Body of pancreas (tissue), 4 donors: ENCODE measurements at regions not wholly inside any gene's neighbourhood (a gene's known extent, or its start where the extent isn't known, plus 50 kb on each side); places are given as distances from the start of the nearest gene placed in this dataset.

Experiments
- ATAC-seq: fragments of 150-250 bp; one replicate; pipeline ENCODE4 v1.9.1; 2016
- DNase-seq, 4 donors: peaks; one replicate each; pipeline ENCODE4 v3.0.0-alpha.2; 2019
- H3K27ac ChIP-seq, 4 donors: fragments of 200-600 bp; sonication (generic); 1 replicate in 3 of 4; 2 replicates in 1 of 4; pipeline versions ENCODE4 v1.5.1 to v1.6.1; 2016 to 2019; ENCODE audit warnings: mild to moderate bottlenecking in 1 of 4, mixed read lengths in 1 of 4, moderate library complexity in 1 of 4
- H3K27me3 ChIP-seq, 2 donors: fragments of 200-600 bp; sonication (generic); one replicate each; pipeline ENCODE4 v1.6.0; 2016; ENCODE audit warnings: mild to moderate bottlenecking in 1 of 2
- H3K36me3 ChIP-seq, 2 donors: fragments of 200-600 bp; sonication (generic); replicated peaks in 1 of 2; 2 replicates each; pipeline ENCODE4 v1.5.1; 2016; ENCODE audit warnings: low read depth in 2 of 2; ENCODE audit not compliant: insufficient read depth in 1 of 2
- H3K4me1 ChIP-seq: fragments of 200-600 bp; sonication (generic); one replicate; pipeline ENCODE4 v1.6.0; 2016
- H3K4me3 ChIP-seq, 2 donors: fragments of 200-600 bp; sonication (generic); 1 replicate in 1 of 2; 2 replicates in 1 of 2; pipeline ENCODE4 v1.5.1; 2016 to 2019
- H3K9me3 ChIP-seq, 3 donors: fragments of 200-600 bp; sonication (generic); 1 replicate in 2 of 3; 2 replicates in 1 of 3; pipeline ENCODE4 v1.5.1; 2016
- CTCF ChIP-seq, 7 experiments: fragments of 450-650 bp in 4 of 7; fragments of 200-600 bp in 3 of 7; sonication (generic) in 3 of 7; IDR thresholded peaks; one replicate each; pipeline ENCODE4 v1.5.1; 2016 to 2019; ENCODE audit warnings: antibody characterized with exemption in 7 of 7
- POLR2A ChIP-seq, 3 donors: fragments of 450-650 bp; IDR thresholded peaks; one replicate each; pipeline ENCODE4 v1.6.1; 2016; ENCODE audit warnings: antibody characterized with exemption in 3 of 3, mild to moderate bottlenecking in 2 of 3
- WGBS, 2 donors: methylation state at CpG; one replicate each; pipeline ENCODE4 v1.1.5; 2017; 5-methylcytosine and 5-hydroxymethylcytosine counted together
- intact Hi-C: fragments of 100-400 bp; cut with DNase I; formaldehyde crosslinking; loops from one replicate; pipeline ENCODE4 v1.15.1; 2023

- DNase-seq (no peak), ATAC-seq (no peak)
- 41 to 46% methylated on average over 3 of the region's 3 CpGs for WGBS, 2 donors
- H3K4me3 ChIP-seq, result no peak overlapping the region
- no peaks in the 10 kb centered on the region for H3K9me3 ChIP-seq
- no peak overlapping the region for H3K27ac ChIP-seq
- no peaks in the 10 kb centered on the region for H3K27me3 ChIP-seq
- intact Hi-C loops, result no loop called here
- TF ChIP-seq CTCF (IDR thresholded peaks at IDR 0.05) (no peak), POLR2A (IDR thresholded peaks at IDR 0.05) (no peak)
- H3K36me3 ChIP-seq, result no peaks in the 10 kb centered on the region
- peaks cover 8% of the 10 kb centered on the region for H3K4me1 ChIP-seq
These were observed 1070.6 kb downstream of the TRHDE start for GRCh38 chr12:73342733-73343132.

- 45 to 50% methylated on average over 1 of the region's 1 CpG for WGBS, 2 donors
- Histone ChIP-seq H3K27ac (no peak overlapping the region), H3K36me3 (no peaks in the 10 kb centered on the region), H3K4me1 (no peaks in the 10 kb centered on the region), H3K27me3 (no peaks in the 10 kb centered on the region), H3K4me3 (no peak overlapping the region), H3K9me3 (no peaks in the 10 kb centered on the region)
- intact Hi-C loops, result no loop called here
- DNase-seq (no peak), ATAC-seq (no peak)
- TF ChIP-seq CTCF (IDR thresholded peaks at IDR 0.05), result no peak
- TF ChIP-seq POLR2A (IDR thresholded peaks at IDR 0.05), result no peak
These were observed 1080.7 kb downstream of the TRHDE start for GRCh38 chr12:73352826-73353225.

- H3K27me3 ChIP-seq, result no peaks in the 10 kb centered on the region
- H3K4me3 ChIP-seq, result no peak overlapping the region
- TF ChIP-seq CTCF (IDR thresholded peaks at IDR 0.05) (no peak), POLR2A (IDR thresholded peaks at IDR 0.05) (no peak)
- no peaks in the 10 kb centered on the region for H3K4me1 ChIP-seq
- no peak for ATAC-seq
- no peaks in the 10 kb centered on the region for H3K36me3 ChIP-seq
- no peak overlapping the region for H3K27ac ChIP-seq
- no peaks in the 10 kb centered on the region for H3K9me3 ChIP-seq
- intact Hi-C loops, result no loop called here
- no peak for DNase-seq
These were observed 1089.1 kb downstream of the TRHDE start for GRCh38 chr12:73361156-73361863.

GRCh38 chr12:73361864-73362230 lies 1089.7 kb downstream of the TRHDE start:
- H3K27me3 ChIP-seq, result no peaks in the 10 kb centered on the region
- H3K4me3 ChIP-seq, result no peak overlapping the region
- H3K36me3 ChIP-seq, result no peaks in the 10 kb centered on the region
- no peak overlapping the region for H3K27ac ChIP-seq
- no peaks in the 10 kb centered on the region for H3K4me1 ChIP-seq
- DNase-seq (no peak), ATAC-seq (no peak)
- TF ChIP-seq POLR2A (IDR thresholded peaks at IDR 0.05), result no peak
- no peak for TF ChIP-seq CTCF (IDR thresholded peaks at IDR 0.05)
- no peaks in the 10 kb centered on the region for H3K9me3 ChIP-seq
- intact Hi-C loops, result no loop called here
- WGBS, 2 donors, result 60 to 62% methylated on average over 4 of the region's 4 CpGs

- Histone ChIP-seq H3K4me1 (no peaks in the 10 kb centered on the region), H3K27me3 (no peaks in the 10 kb centered on the region), H3K27ac (no peak overlapping the region), H3K36me3 (no peaks in the 10 kb centered on the region), H3K9me3 (no peaks in the 10 kb centered on the region), H3K4me3 (no peak overlapping the region)
- WGBS, 2 donors, result 72 to 79% methylated on average over 1 of the region's 1 CpG
- intact Hi-C loops, result no loop called here
- DNase-seq (no peak), ATAC-seq (no peak)
- TF ChIP-seq POLR2A (IDR thresholded peaks at IDR 0.05) (no peak), CTCF (IDR thresholded peaks at IDR 0.05) (no peak)
These were observed 1090.5 kb downstream of the TRHDE start for GRCh38 chr12:73362666-73363065.
